Naive thymus-derived CD4-positive, alpha-beta T cell (primary cell): ENCODE measurements at regions not wholly inside any gene's neighbourhood (a gene's known extent, or its start where the extent isn't known, plus 50 kb on each side); places are given as distances from the start of the nearest gene placed in this dataset.

ENCODE experiments used
- ATAC-seq: fragments of 150-1000 bp; cut with Tn5 transposase; 2 replicates; pipeline ENCODE4 v1.10.0; 2021; ENCODE audit warnings: mild to moderate bottlenecking, moderate library complexity
- CTCF ChIA-PET: fragments of 350-600 bp; sonication (Branson Sonifier 250); formaldehyde crosslinking; loops from one replicate; lab custom pipeline; 2021; ENCODE audit warnings: antibody characterized with exemption; lab: Charles Lee
- POLR2A ChIA-PET: fragments of 350-600 bp; sonication (Branson Sonifier 250); formaldehyde crosslinking; loops from one replicate; lab custom pipeline; 2021; ENCODE audit warnings: antibody characterized with exemption, inconsistent platforms; lab: Charles Lee
- DNase-seq, 9 donors: peaks; one replicate each; pipeline versions ENCODE4 v3.0.0 to v3.0.0-alpha.2; 2020 to 2022; ENCODE audit warnings: mixed read lengths in 1 of 9
- H3K27ac ChIP-seq: one replicate; pipeline ENCODE4 v1.7.0; 2013; ENCODE audit warnings: mild to moderate bottlenecking, low read depth, low read length, moderate library complexity
- H3K27me3 ChIP-seq, 2 donors: one replicate each; pipeline ENCODE4 v1.7.0; 2013; ENCODE audit warnings: low read length in 2 of 2, mild to moderate bottlenecking in 2 of 2, moderate library complexity in 2 of 2; ENCODE audit not compliant: control insufficient read depth in 2 of 2, insufficient read depth in 2 of 2
- H3K36me3 ChIP-seq, 3 experiments: 1 replicate in 2 of 3; 2 replicates in 1 of 3; pipeline ENCODE4 v1.7.0; 2013; ENCODE audit warnings: low read length in 3 of 3, mild to moderate bottlenecking in 3 of 3, moderate library complexity in 1 of 3; ENCODE audit not compliant: insufficient read depth in 3 of 3, control insufficient read depth in 2 of 3
- H3K4me1 ChIP-seq, 2 donors: one replicate each; pipeline ENCODE4 v1.7.0; 2013; ENCODE audit warnings: low read length in 2 of 2, mild to moderate bottlenecking in 2 of 2, moderate library complexity in 1 of 2; ENCODE audit not compliant: control insufficient read depth in 2 of 2, insufficient read depth in 2 of 2
- H3K4me3 ChIP-seq: 2 replicates; pipeline ENCODE4 v1.7.0; 2013; ENCODE audit warnings: mild to moderate bottlenecking, low read length
- H3K9me3 ChIP-seq, 3 experiments: 1 replicate in 2 of 3; 2 replicates in 1 of 3; pipeline ENCODE4 v1.7.0; 2013; ENCODE audit warnings: low read length in 3 of 3; ENCODE audit not compliant: control insufficient read depth in 2 of 3
- H3K27ac Mint-ChIP-seq, 9 donors: one replicate each; pipeline ENCODE4 v1.8.0; 2020 to 2022; ENCODE audit warnings: mixed read lengths in 9 of 9, mild to moderate bottlenecking in 8 of 9, moderate library complexity in 5 of 9, inconsistent platforms in 2 of 9
- H3K27me3 Mint-ChIP-seq, 5 donors: one replicate each; pipeline ENCODE4 v1.8.0; 2021 to 2022; ENCODE audit warnings: mixed read lengths in 5 of 5, mild to moderate bottlenecking in 1 of 5
- H3K36me3 Mint-ChIP-seq, 5 donors: one replicate each; pipeline ENCODE4 v1.8.0; 2020 to 2022; ENCODE audit warnings: mixed read lengths in 5 of 5, mild to moderate bottlenecking in 3 of 5, inconsistent platforms in 1 of 5
- H3K4me1 Mint-ChIP-seq, 7 donors: one replicate each; pipeline ENCODE4 v1.8.0; 2020 to 2022; ENCODE audit warnings: mixed read lengths in 7 of 7, mild to moderate bottlenecking in 3 of 7, inconsistent platforms in 1 of 7
- H3K4me3 Mint-ChIP-seq, 10 donors: one replicate each; pipeline ENCODE4 v1.8.0; 2020 to 2022; ENCODE audit warnings: mild to moderate bottlenecking in 10 of 10, mixed read lengths in 10 of 10, moderate library complexity in 6 of 10, inconsistent platforms in 2 of 10
- H3K9me3 Mint-ChIP-seq, 11 donors: one replicate each; pipeline ENCODE4 v1.8.0; 2020 to 2022; ENCODE audit warnings: mixed read lengths in 11 of 11, mild to moderate bottlenecking in 4 of 11, inconsistent platforms in 1 of 11, moderate library complexity in 1 of 11
- intact Hi-C, 2 donors: fragments of 100-400 bp; cut with micrococcal nuclease; formaldehyde crosslinking; loops; one replicate each; pipeline ENCODE4 v1.15.1; 2023

- H3K4me3 Mint-ChIP-seq, result no peak overlapping the region
- no peaks in the 10 kb centered on the region for H3K9me3 ChIP-seq
- H3K27ac ChIP-seq, result no peak overlapping the region
- H3K4me3 ChIP-seq, result no peak overlapping the region
- H3K4me1 Mint-ChIP-seq, result peaks cover 0 to 7% (median 0%) of the 10 kb centered on the region in 7 donors
- ChIA-PET POLR2A (no interaction called here), CTCF (no interaction called here)
- peaks cover 0 to 1% (median 0%) of the 10 kb centered on the region in 11 donors for H3K9me3 Mint-ChIP-seq
- no peaks in the 10 kb centered on the region for H3K36me3 Mint-ChIP-seq
- ATAC-seq, result no peak
- intact Hi-C loops, result no loop called here
- no peak for DNase-seq
- no peaks in the 10 kb centered on the region for H3K27me3 Mint-ChIP-seq
- no peak overlapping the region for H3K27ac Mint-ChIP-seq
- no peaks in the 10 kb centered on the region for H3K27me3 ChIP-seq
- no peaks in the 10 kb centered on the region for H3K4me1 ChIP-seq
- no peaks in the 10 kb centered on the region for H3K36me3 ChIP-seq
Measured at GRCh38 chr5:142493875-142494518, 169.2 kb upstream of the SPRY4 start.

DNA sequence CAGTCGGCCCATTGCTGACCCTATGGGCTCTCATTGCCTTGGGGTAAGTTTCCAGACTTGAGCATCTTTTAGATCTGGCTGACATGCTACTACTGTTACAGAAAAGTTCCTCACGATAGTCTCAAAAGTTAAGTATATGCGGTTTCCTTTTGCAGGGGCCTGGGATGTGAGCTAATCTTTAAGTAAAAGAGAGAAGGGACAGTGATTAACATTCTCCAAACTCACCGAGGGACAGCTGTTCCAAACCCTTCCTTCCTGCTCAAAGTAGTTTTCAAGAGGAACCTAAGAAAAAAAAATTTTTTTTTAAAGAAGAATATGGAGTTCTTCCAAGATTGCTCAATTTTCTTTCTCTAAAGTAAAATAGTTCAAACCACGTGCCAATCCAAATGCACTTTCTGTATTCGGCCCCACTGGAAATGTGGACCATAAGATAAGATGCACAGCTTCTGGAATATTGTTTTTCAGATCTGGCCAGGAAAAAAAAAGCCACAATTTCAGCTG, 168.0 kb upstream of the SPRY4 start:
- ATAC-seq, result no peak
- Histone ChIP-seq H3K36me3 (no peaks in the 10 kb centered on the region), H3K27me3 (no peaks in the 10 kb centered on the region), H3K27ac (no peak overlapping the region), H3K9me3 (no peaks in the 10 kb centered on the region), H3K4me1 (no peaks in the 10 kb centered on the region), H3K4me3 (no peak overlapping the region)
- ChIA-PET CTCF (no interaction called here), POLR2A (no interaction called here)
- H3K27me3 Mint-ChIP-seq, result no peaks in the 10 kb centered on the region
- no peaks in the 10 kb centered on the region for H3K36me3 Mint-ChIP-seq
- peaks cover 0 to 2% (median 0%) of the 10 kb centered on the region in 11 donors for H3K9me3 Mint-ChIP-seq
- no peak for DNase-seq
- peak overlapping the region in 1 of 10 donors; percentile 11 for H3K4me3 Mint-ChIP-seq
- peak overlapping the region in 1 of 9 donors; percentile 51 for H3K27ac Mint-ChIP-seq
- H3K4me1 Mint-ChIP-seq, result peaks cover 0 to 7% (median 0%) of the 10 kb centered on the region in 7 donors
- intact Hi-C loops, result no loop called here

- peaks cover 0 to 7% (median 0%) of the 10 kb centered on the region in 7 donors for H3K4me1 Mint-ChIP-seq
- DNase-seq, result no peak
- intact Hi-C loops, result no loop called here
- Histone ChIP-seq H3K4me3 (no peak overlapping the region), H3K9me3 (no peaks in the 10 kb centered on the region), H3K27me3 (no peaks in the 10 kb centered on the region), H3K27ac (no peak overlapping the region), H3K36me3 (no peaks in the 10 kb centered on the region), H3K4me1 (no peaks in the 10 kb centered on the region)
- ChIA-PET CTCF (no interaction called here), POLR2A (no interaction called here)
- H3K27me3 Mint-ChIP-seq, result peaks cover 0 to 5% (median under 1%) of the 10 kb centered on the region in 5 donors
- H3K4me3 Mint-ChIP-seq, result peak overlapping the region in 1 of 10 donors; percentile 31
- no peak for ATAC-seq
- peaks cover 0 to under 1% (median 0%) of the 10 kb centered on the region in 5 donors for H3K36me3 Mint-ChIP-seq
- H3K27ac Mint-ChIP-seq, result no peak overlapping the region
- peaks cover 0 to 6% (median under 1%) of the 10 kb centered on the region in 11 donors for H3K9me3 Mint-ChIP-seq
Measured at GRCh38 chr5:142491679-142492078, 166.9 kb upstream of the SPRY4 start.

DNA sequence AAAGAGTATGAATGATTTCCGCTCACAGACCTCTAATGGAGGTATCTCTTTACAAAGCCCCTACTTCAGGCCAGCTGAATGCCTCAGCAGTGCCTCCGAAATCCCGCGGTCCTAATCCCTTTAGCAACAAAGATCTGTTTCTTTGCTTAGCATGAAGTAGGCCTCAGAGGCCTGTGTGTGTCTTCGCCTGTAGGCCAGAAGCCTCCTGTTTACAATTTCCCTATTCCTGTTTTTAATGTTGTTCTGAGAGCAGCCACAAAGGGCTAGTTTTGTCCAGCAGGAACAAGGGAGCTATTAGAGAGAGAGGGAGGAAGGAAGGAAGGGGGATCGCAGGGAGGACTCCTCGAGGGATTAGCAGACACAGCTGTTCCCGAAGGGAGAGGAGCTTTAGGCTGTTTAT, 166.4 kb upstream of the SPRY4 start:
- Histone ChIP-seq H3K4me3 (no peak overlapping the region), H3K36me3 (no peaks in the 10 kb centered on the region), H3K4me1 (no peaks in the 10 kb centered on the region), H3K27ac (no peak overlapping the region), H3K27me3 (no peaks in the 10 kb centered on the region), H3K9me3 (no peaks in the 10 kb centered on the region)
- ATAC-seq (no peak), DNase-seq (no peak)
- ChIA-PET POLR2A (no interaction called here), CTCF (no interaction called here)
- no peak overlapping the region for H3K27ac Mint-ChIP-seq
- H3K36me3 Mint-ChIP-seq, result peaks cover 0 to 4% (median 3%) of the 10 kb centered on the region in 5 donors
- H3K4me3 Mint-ChIP-seq, result no peak overlapping the region
- peaks cover 0 to 7% (median 0%) of the 10 kb centered on the region in 7 donors for H3K4me1 Mint-ChIP-seq
- peaks cover 3 to 5% (median 4%) of the 10 kb centered on the region in 5 donors for H3K27me3 Mint-ChIP-seq
- peaks cover 0 to 10% (median 5%) of the 10 kb centered on the region in 11 donors for H3K9me3 Mint-ChIP-seq
- intact Hi-C loops, result no loop called here

GRCh38 chr5:142486581-142486980, 161.8 kb upstream of the SPRY4 start:
- Histone ChIP-seq H3K27me3 (no peaks in the 10 kb centered on the region), H3K9me3 (peaks cover 0 to 14% (median 3%) of the 10 kb centered on the region in 3 experiments), H3K27ac (no peak overlapping the region), H3K36me3 (no peaks in the 10 kb centered on the region), H3K4me3 (no peak overlapping the region), H3K4me1 (no peaks in the 10 kb centered on the region)
- DNase-seq (no peak), ATAC-seq (no peak)
- Mint-ChIP-seq H3K9me3 (peaks cover 7 to 25% (median 14%) of the 10 kb centered on the region in 11 donors), H3K27ac (no peak overlapping the region), H3K4me1 (no peaks in the 10 kb centered on the region), H3K36me3 (peaks cover 0 to 13% (median 10%) of the 10 kb centered on the region in 5 donors), H3K4me3 (peak overlapping the region in 1 of 10 donors; percentile 9), H3K27me3 (peaks cover 5 to 14% (median 5%) of the 10 kb centered on the region in 5 donors)
- CTCF ChIA-PET, result no interaction called here
- POLR2A ChIA-PET, result no interaction called here
- intact Hi-C loops, result no loop called here

DNA sequence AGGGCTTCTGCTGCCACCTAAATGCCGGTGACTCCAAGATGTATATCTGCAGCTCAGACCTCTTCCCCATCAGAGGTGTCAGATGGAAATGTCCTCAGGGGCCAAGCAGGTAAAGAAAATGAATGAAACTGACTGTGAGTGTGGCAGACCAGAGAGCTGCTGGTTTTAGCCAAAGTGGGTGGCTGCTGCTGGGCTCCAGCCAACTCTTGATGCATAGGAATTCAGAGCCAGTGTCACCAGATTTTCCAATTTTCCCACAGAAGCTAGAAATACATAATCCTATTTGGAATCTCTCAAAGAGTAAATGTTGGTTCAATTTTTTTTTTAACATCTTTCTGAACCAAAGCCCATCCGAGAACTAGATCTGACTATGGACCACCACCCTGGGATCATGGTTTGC, 161.2 kb upstream of the SPRY4 start:
- H3K27me3 Mint-ChIP-seq, result peaks cover 5 to 14% (median 5%) of the 10 kb centered on the region in 5 donors
- H3K4me1 ChIP-seq, result no peaks in the 10 kb centered on the region
- H3K36me3 ChIP-seq, result no peaks in the 10 kb centered on the region
- POLR2A ChIA-PET, result no interaction called here
- H3K9me3 ChIP-seq, result peaks cover 0 to 14% (median 3%) of the 10 kb centered on the region in 3 experiments
- ATAC-seq, result no peak
- DNase-seq, result no peak
- intact Hi-C loops, result no loop called here
- CTCF ChIA-PET, result interaction anchor here (0.7 kb wide), 1 partner anchor 216 kb away, joined by 3 read pairs; no protein-coding TSS in a partner anchor
- H3K4me3 Mint-ChIP-seq, result no peak overlapping the region
- H3K4me3 ChIP-seq, result no peak overlapping the region
- peaks cover 7 to 25% (median 14%) of the 10 kb centered on the region in 11 donors for H3K9me3 Mint-ChIP-seq
- H3K27ac Mint-ChIP-seq, result no peak overlapping the region
- H3K4me1 Mint-ChIP-seq, result no peaks in the 10 kb centered on the region
- no peaks in the 10 kb centered on the region for H3K27me3 ChIP-seq
- H3K36me3 Mint-ChIP-seq, result peaks cover 0 to 13% (median 10%) of the 10 kb centered on the region in 5 donors
- no peak overlapping the region for H3K27ac ChIP-seq
